ENCODE measurements at regions not wholly inside any gene's neighbourhood (a gene's known extent, or its start where the extent isn't known, plus 50 kb on each side); places are given as distances from the start of the nearest gene placed in this dataset.
"Not testable (repeated sequence)": the region's sequence is repeated elsewhere in the genome, so short reads cannot be mapped to it uniquely, and the experiment has no call there.

DNA sequence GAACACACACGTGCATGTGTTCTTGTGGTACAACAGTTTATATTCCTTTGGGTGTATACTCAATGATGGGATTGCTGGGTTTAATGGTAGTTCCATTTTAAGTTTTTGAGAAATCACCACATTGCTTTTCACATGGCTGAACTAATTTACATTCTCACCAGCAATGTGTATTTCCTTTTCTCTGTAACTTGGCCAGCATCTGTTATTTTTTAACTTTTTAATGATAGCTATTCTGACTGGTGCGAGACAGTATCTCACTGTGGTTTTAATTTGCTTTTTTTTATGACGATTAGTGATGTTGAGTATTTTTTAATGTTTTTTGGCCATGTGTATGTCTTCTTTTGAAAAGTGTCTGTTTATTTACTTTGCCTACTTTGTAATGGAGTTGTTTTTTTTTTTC lies 256.6 kb downstream of the ZWINT start:
- no peak for DNase-seq

DNA sequence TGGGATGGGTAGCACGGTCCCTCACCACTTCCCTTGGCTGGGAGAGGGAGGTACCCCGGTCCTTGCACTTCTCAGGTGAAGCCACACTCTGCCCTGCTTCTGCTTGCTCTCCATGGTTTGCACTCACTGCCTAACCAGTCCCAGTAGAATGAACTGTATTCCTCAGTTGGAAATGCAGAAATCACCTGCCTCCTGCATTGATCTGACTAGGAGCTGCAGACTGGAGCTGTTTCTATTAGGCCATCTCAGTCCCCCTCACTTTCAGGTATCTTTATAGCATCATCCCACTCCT lies 264.9 kb downstream of the ZWINT start:
- no peak for DNase-seq

DNA sequence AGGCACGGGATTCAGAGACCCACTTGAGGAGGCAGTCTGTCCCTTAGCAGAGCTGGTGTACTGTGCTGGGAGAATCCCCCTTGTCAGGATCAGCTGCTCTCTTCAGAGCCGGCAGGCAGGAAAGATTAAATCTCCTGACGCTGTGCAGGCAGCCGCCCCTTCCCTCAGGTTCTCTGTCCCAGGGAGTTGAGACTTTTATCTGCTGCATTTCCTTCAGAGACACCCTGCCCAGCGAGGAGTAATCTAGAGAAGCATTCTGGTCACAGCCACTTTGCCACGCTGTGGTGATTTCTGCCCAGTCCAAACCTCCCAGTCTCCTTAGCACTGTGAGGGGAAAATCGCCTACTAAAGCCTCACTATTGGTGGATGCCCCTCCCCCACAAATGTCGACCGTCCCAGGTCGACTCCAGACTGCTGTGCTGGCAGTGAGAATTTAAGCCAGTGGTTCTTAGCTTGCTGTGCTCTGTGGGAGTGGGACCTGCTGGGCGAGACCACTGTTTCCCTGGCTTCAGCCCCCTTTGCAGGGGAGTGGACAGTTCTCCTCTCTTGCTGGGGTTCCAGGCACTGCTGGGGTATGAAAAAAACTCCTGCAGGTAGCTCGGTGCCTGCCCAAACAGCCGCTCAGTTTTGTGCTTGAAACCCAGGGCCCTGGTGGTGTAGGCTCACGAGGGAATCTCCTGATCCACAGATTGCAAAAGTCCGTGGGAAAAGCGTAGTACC lies 265.4 kb downstream of the ZWINT start:
- DNase-seq, result no peak

DNA sequence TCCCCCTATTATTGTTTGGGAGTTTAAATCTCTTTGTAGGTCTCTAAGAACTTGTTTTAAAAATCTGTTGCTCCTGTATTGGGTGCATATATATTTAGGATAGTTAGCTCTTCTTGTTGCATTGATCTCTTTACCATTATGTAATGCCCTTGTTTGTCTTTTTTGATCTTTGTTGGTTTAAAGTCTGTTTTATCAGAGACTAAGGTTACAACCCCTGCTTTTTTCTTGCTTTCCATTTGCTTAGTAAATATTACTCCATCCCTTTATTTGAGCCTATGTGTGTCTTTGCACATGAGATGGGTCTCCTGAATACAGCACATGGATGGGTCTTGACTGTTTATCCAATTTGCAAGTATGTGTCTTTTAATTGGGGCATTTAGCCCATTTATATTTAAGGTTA lies 267.4 kb downstream of the ZWINT start:
- DNase-seq, result not testable (repeated sequence)

DNA sequence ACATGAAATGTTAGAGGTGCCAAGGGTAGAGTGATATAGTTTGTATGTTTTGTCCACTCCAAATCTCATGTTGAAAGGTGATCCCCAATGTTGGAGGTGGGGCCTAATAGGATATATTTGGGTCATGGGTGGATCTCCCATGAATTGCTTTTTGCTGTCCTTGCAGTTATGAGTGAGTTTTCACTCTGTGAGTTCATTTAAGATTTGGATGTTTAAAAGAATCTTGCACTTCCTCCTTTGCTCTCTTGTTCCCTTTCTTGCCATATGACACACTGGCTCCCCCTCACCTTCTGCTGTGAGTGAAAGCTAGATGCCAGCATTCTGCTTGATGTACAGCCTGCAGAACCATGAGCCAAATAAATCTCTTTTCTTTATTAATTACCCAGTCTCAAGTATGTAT lies 269.2 kb downstream of the ZWINT start:
- peak; percentile 43 for DNase-seq

DNA sequence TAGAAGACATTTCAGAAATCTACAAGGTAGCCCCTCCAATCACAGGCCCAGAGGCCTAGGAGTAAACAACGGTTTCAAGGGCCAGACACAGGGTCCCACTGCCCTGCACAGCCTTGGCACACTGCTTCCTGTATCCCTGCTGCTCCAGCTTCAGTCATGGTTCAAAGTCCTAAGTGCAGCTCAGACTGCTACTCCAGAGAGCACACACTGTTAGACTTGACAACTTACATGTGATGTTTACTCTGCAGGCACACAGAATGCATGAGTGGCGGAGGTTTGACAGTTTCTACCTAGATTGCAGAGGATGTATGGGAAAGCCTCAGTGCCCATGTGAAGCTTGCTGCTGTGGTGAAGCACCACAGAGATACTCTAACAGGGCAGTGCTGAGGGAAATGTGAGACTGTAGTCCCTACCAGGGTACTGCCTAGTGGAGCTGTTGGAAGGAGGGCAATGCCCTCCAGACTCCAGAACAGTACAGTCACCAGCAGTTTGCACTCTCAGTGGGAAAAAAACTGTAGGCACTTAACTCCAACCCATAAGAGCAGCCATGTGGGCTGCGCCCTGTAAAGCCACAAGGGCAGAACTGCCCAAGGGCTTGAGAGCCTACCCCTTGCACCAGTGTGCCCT lies 270.0 kb downstream of the ZWINT start:
- DNase-seq, result no peak

DNA sequence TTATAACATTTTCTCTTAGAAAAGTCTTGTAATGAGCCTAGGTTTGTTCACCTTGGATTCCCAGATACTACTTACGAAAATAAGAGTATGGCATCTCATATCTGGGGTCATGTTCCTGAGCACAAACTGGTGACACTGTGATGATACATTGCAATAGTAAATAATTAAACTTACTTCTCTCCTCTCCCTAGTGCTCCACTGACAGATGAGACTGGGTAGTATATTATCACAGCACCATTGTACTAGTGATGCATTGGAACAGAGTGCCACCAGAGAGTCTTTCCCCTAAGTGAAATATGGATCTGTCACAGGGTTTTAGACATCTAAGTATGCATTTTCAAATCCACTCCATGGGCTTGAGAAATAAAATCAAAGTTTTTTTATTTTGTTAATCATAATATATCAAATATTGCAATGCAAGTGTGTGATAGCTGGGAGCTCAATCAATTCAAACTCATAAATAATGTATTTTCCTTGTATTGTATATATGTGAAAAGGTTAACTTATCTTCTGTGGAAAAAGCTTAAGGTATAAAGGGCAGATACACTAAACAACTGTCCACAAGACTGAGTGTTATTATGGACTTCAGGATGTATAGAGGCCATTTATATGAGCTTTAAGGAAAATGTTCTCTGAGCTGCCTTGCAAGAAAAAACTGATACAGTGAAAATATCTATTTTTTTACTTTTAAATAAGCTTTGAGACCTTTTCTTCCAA lies 275.5 kb downstream of the ZWINT start:
- DNase-seq, result no peak

DNA sequence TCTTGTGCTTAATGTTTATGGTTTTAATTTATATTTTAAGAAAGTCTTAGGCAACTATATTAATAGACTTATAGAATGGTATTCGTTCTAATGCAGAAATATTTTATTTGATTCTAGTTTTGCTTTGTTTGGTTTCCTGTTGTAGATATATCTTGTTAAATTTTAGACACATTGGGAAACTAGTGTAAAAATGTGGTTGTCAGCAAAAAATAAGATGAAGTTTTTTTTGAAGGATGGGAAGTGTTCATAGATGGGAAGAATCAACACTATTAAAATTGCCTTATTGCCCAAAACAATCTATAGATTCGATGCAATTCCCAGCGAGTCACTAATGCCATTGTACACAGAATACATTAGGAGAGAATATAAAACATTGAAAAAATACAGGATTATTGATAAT lies 278.9 kb downstream of the ZWINT start:
- no peak for DNase-seq

DNA sequence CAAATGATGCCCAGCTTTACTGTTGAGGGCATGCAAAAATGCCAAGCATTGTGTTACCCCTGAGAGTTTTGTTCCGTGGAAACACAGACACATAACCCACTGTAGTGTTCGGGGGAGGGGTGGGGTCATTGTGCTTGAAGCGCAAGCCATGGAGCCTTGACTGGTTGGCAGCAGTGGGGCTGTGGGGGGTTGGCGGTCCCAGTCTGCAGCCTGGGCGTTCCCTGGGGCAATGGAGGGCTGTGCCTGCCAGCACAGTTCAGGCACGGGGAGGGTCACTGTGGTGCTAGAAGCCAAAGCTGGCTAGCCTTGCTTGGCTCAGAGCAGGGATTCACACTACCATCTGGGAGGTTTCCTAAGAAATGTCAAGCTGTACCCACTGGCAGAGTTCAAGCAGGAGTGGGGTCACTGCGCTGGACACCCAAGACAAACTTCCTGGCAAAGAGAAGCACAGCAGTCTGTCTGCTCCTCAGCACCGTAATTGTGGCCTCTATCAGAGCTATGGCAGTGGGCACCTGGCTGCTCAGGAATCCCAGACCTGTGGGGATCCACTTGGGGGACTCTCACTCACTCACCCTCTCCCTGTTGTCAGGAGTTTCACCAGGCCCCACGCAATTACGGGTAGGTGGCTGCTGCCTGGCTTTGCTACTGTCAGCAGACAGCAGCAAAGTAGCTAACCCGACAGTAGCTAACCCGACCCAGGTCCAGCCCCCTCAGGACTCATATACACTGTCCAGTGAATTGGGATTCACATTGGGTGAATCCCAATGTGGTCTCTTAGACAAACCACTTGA lies 292.4 kb downstream of the ZWINT start:
- DNase-seq, result no peak

DNA sequence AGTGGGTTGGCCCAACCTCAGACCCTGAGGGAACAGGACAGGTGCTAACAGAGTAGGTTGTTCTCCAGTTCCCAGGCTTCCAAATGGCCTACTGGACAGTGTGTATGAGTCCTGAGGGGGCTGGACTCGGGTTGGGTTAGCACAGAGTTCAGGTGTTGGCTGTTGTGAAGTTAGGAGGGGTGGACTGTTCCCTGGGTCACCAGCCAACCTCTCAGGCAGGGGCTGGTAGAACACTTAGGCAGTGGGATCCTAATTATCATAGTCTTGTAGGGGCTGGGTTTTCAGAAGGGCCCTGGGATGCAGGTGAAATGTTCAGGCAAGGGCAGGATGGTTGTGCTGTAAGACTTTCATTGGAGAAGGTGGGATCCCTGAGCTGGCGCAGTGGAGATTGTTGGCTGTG lies 293.0 kb downstream of the ZWINT start:
- DNase-seq, result no peak

DNA sequence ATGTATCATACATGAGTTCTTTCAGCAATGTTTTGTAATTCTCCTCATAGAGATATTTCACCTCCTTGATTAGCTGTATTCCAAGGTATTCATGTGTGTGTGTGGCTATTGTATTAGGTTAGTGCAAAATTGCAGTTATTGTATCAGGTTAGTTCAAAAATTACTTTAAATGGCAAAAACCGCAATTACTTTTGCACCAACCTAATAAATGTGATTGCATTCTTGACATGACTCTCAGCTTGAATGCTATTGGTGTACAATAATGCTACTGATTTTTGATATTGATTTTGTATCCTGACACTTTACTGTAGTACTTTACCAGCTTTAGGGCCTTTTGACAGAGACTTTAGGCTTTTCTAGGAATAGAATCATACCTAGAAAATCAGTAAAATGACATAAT lies 297.4 kb downstream of the ZWINT start:
- no peak for DNase-seq

DNA sequence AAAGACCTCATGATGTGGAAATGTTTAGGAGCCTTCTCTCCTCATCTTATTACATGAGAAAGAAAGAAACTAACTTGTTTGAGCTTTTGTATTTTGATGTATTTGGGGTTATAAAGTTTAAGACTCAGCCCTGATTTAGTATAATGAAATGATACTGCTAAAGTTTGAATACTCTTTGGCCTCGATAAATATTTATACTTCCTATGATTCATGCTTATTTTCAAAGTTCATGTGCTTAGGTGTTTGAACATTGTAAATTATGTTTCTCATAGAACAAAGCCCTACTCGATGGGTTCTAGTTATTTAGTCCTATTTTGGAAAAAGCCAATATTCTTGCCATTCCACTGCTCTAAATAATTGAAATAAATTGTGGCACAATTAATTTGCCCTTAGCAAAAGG lies 303.2 kb downstream of the ZWINT start:
- no peak for DNase-seq

DNA sequence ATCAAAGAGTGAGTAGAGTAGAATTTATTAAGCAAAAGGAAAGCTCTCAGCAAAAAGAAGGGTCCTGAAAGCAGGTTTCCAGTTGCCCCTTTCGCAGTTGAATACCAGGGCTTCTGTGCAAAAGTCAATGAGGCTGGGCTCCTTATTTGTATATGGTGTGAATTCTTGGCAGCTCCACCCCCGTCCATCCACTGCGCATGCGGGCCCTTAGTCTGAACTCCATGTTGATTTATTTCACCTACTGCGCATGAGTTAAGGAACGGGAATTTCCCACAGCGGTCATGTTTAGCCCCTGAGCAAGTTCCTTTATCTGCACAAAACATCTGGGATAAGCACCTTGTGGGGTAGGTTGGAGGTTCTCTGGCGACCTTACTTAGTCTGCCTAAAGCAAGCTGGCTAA lies 325.6 kb downstream of the ZWINT start:
- no peak for DNase-seq

DNA sequence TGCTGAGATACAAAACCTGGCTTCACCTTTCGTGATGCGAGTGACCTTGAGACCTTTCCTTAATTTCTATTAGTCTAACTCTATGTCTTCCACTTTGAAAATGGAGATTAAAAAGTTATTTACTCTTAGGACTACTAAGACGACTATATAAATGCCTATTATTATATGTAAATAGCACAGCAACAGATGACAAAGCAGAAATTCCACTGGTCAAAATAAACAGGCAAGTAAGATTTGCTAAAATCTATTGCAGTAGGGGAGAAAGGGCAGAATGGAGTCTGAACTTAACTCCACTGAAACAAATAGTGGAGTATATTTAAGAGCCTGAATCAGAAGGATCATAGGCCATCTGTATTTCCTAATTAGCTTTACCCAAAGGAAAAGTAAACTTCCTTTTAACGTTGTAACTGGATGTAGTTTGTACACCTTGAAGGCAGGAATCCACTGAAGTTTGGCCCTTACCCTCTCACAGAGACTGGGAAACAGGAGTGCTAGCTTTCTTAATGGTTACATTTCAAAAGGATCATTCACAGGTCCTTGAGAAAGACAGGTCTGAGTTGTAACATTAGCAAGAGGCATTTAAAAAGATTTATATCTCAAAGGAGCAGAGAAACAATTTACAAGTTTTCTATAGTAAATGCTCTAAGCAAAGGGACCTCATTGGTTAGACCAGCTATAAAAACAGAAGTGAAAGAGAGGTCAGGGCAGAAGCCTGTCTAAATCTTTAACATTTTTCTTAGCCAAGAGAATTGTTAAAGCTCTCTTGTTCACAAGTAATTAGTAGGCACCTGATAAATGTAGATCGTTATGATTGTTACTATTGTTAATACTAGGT lies 332.5 kb downstream of the ZWINT start:
- DNase-seq, result peak; percentile 19

DNA sequence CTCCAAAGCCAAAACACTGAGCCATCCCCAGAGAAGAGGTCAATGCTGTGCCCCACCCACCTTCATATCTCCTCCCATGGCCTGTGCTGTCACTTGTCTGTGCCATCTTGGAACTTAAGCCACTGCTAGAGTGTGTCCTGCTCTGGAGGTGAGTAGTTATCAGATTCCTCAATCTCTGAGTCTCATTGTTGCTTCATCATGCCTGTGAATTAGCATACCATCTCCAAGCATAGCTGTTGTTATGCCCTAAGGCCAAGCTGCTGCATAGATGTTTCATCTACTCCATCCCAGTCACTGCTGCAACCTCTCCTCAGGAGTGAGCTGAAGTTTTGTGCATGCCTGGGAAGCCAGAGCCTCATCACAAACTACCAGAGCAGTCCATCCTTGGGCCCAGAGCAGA lies 349.0 kb downstream of the ZWINT start:
- DNase-seq, result no peak

DNA sequence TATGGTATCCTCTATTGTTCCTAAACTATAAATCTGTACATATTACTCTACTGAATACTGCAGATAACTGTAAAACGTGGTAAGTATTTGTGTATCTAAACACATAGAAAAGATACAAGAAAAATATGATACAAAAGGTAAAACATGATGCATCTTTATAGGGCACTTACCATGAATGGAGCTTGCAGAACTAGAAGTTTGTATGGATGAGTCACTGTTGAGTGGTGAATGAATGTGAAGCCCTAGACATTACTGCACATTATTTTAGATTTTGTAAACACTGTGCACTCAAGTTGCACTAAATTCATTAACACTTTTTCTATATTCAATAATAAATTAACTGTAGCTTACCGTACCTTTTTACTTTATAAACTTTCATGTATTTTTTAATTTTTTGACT lies 357.5 kb downstream of the ZWINT start:
- no peak for DNase-seq

DNA sequence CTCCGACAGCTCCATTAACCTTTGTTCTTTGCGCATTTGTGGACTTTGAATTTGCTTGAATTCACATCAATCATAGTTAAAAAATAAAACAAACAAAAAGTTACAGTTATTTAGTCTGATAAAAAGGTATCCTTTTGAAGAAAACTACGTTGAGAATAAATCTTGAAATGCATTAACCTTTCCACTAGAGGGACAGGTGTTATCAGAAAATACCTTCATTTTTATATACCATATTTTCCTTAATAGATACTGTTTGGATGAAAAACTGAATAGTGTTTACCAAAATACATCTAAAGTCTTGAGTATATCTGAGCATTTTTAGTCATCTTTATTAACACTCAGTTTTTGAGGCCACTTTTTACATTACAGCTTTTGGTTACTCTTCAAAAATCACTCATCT lies 371.9 kb downstream of the ZWINT start:
- DNase-seq, result no peak

DNA sequence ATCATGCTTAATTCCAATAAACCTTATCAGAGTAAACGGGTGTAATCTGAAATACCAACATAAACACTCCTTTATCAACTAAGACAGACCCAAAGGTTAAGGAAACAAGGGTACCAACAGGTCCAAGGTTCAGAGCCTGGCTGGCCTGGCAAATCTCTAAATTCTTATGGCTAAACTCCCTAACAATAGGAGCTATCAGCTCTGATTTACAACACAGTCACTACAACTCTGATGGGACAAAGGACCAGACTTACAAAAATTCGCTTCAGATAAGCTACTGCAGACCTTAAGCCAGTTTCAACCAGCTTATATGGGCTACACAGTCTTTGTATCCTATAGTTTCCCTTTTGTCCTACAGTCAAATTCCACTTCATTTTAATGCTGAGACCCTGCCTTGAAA lies 381.9 kb downstream of the ZWINT start:
- no peak for DNase-seq

DNA sequence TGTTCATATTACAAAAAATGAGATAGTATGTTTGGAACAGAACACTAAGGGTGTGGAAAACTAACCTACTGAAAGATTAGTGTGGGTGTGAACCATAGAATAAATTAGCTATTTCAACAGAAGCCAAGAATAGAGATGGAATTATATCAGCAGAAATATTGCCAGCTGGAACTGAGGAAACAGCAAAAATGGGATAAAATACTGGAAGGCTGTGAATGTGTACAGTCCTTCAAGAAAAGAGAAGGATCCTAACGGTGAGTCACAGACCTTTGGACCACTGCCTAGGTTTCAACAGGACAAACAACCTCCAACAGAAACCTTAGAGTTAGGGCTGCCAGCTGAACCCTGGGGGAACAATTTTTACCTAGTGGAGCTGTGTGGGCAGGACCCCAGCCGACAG lies 395.0 kb downstream of the ZWINT start:
- no peak for DNase-seq

DNA sequence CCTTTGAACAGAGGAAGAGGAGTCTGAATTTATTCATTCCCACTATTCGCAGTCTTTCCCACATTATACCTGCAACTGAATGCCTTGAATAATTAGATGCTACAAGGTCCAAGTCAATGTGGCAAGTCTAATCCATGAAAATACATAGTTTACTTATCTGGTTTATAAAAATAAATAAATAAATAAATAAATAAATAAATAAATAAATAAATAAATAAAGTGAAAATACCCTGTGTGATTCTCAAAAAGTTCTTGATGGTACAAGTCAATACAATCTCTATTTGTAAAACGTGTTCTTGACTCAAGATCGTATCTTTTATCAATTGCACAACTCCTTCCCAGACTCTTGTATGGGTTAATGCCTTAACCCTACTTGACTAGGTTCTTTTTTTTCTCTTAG lies 417.7 kb downstream of the ZWINT start:
- DNase-seq, result no peak

DNA sequence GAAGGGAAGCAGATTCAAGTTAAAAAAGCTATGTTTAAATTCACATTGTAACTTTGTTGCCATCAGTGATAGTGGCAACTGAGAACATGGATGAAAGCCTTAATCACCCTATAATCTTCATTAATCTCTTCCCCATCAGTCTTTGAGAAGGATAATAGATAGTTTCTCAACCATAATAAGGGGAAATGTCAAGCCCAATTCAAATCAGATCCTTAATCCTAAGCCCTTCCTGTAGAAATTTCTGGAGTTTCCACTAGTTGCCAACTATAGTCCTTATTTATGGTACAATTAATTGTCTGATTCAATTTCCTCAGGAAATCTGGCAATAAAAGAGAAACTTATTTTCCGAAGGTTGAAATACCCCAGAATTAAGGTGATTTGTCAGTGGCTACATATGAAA lies 431.8 kb downstream of the ZWINT start:
- DNase-seq, result no peak

DNA sequence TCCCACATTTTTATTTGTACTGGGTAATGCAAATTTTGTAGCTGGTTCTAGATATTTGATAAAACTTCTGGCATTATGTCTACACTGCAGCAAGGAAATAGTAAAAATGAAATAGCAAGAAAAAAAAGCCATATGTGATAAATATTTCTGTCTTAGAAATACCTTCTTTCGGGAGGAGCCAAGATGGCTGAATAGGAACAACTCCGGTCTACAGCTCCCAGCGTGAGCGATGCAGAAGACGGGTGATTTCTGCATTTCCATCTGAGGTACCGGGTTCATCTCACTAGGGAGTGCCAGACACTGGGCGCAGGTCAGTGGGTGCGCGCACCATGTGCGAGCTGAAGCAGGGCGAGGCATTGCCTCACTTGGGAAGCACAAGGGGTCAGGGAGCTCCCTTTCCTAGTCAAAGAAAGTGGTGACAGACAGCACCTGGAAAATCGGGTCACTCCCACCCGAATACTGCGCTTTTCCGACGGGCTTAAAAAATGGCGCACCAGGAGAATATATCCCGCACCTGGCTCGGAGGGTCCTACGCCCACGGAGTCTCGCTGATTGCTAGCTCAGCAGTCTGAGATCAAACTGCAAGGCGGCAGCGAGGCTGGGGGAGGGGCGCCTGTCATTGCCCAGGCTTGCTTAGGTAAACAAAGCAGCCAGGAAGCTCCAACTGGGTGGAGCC lies 461.4 kb downstream of the ZWINT start:
- not testable (repeated sequence) for DNase-seq

All from MV-4-11 (cell line).